ENCODE measurements at regions not wholly inside any gene's neighbourhood (a gene's known extent, or its start where the extent isn't known, plus 50 kb on each side); places are given as distances from the start of the nearest gene placed in this dataset.

GRCh38 chr2:7988440-7988839 is 693.4 kb upstream of the ID2 start:
- Mint-ChIP-seq H3K27me3 (ENCODE audit: insufficient read depth, unreplicated experiment) (peaks cover 13% of the 10 kb centered on the region), H3K36me3 (ENCODE audit: insufficient read depth, unreplicated experiment) (no peaks in the 10 kb centered on the region), H3K27ac (ENCODE audit: unreplicated experiment) (no peak overlapping the region), H3K4me3 (ENCODE audit: unreplicated experiment) (no peak overlapping the region), H3K4me1 (ENCODE audit: low read depth, unreplicated experiment) (no peaks in the 10 kb centered on the region), H3K9me3 (ENCODE audit: unreplicated experiment) (no peaks in the 10 kb centered on the region)
- H3K9me3 ChIP-seq: no peaks in the 10 kb centered on the region
- no TSS peak for BruUV-seq (replicated peaks)
- ChIA-PET CTCF (no interaction called here), POLR2A (no interaction called here)
- no peak overlapping the region for H3K4me3 ChIP-seq (ENCODE audit: low read depth, low read length)
- no peak for DNase-seq
- H3K27me3 ChIP-seq (replicated peaks; ENCODE audit: control insufficient read depth, insufficient read depth, low read length): no peaks in the 10 kb centered on the region
- H3K4me1 ChIP-seq: no peaks in the 10 kb centered on the region
- TF ChIP-seq CTCF (IDR thresholded peaks at IDR 0.05; ENCODE audit: insufficient read depth in 1 of 2, low read depth in 1 of 2, low read length in 1 of 2, severe bottlenecking in 1 of 2, unreplicated experiment in 1 of 2): no peak
- intact Hi-C loops (cut with micrococcal nuclease; ENCODE audit: unreplicated experiment): no loop called here
- H3K36me3 ChIP-seq (ENCODE audit: control insufficient read depth, insufficient read depth, low read length): no peaks in the 10 kb centered on the region

GRCh38 chr2:7989823-7990222 is 692.0 kb upstream of the ID2 start:
- no peak for DNase-seq
- POLR2A ChIA-PET: no interaction called here
- H3K9me3 ChIP-seq: no peaks in the 10 kb centered on the region
- CTCF ChIA-PET: no interaction called here
- H3K4me1 Mint-ChIP-seq (ENCODE audit: low read depth, unreplicated experiment): no peaks in the 10 kb centered on the region
- H3K27me3 ChIP-seq (replicated peaks; ENCODE audit: control insufficient read depth, insufficient read depth, low read length): no peaks in the 10 kb centered on the region
- no peak for TF ChIP-seq CTCF (IDR thresholded peaks at IDR 0.05; ENCODE audit: insufficient read depth in 1 of 2, low read depth in 1 of 2, low read length in 1 of 2, severe bottlenecking in 1 of 2, unreplicated experiment in 1 of 2)
- H3K9me3 Mint-ChIP-seq (ENCODE audit: unreplicated experiment): no peaks in the 10 kb centered on the region
- BruUV-seq (replicated peaks): no TSS peak
- no peaks in the 10 kb centered on the region for H3K36me3 ChIP-seq (ENCODE audit: control insufficient read depth, insufficient read depth, low read length)
- no peak overlapping the region for H3K4me3 Mint-ChIP-seq (ENCODE audit: unreplicated experiment)
- intact Hi-C loops (cut with micrococcal nuclease; ENCODE audit: unreplicated experiment): no loop called here
- H3K27ac Mint-ChIP-seq (ENCODE audit: unreplicated experiment): no peak overlapping the region
- no peak overlapping the region for H3K4me3 ChIP-seq (ENCODE audit: low read depth, low read length)
- H3K4me1 ChIP-seq: no peaks in the 10 kb centered on the region
- H3K36me3 Mint-ChIP-seq (ENCODE audit: insufficient read depth, unreplicated experiment): no peaks in the 10 kb centered on the region
- H3K27me3 Mint-ChIP-seq (ENCODE audit: insufficient read depth, unreplicated experiment): peaks cover 10% of the 10 kb centered on the region

- no peaks in the 10 kb centered on the region for H3K9me3 ChIP-seq
- H3K27ac Mint-ChIP-seq (ENCODE audit: unreplicated experiment): no peak overlapping the region
- no TSS peak for BruUV-seq (replicated peaks)
- DNase-seq: no peak
- POLR2A ChIA-PET: no interaction called here
- H3K4me1 ChIP-seq: no peaks in the 10 kb centered on the region
- CTCF ChIA-PET: no interaction called here
- no peak for TF ChIP-seq CTCF (IDR thresholded peaks at IDR 0.05; ENCODE audit: insufficient read depth in 1 of 2, low read depth in 1 of 2, low read length in 1 of 2, severe bottlenecking in 1 of 2, unreplicated experiment in 1 of 2)
- no peaks in the 10 kb centered on the region for H3K4me1 Mint-ChIP-seq (ENCODE audit: low read depth, unreplicated experiment)
- no peaks in the 10 kb centered on the region for H3K36me3 Mint-ChIP-seq (ENCODE audit: insufficient read depth, unreplicated experiment)
- H3K4me3 ChIP-seq (ENCODE audit: low read depth, low read length): no peak overlapping the region
- no peak overlapping the region for H3K4me3 Mint-ChIP-seq (ENCODE audit: unreplicated experiment)
- H3K9me3 Mint-ChIP-seq (ENCODE audit: unreplicated experiment): no peaks in the 10 kb centered on the region
- peaks cover 13% of the 10 kb centered on the region for H3K27me3 Mint-ChIP-seq (ENCODE audit: insufficient read depth, unreplicated experiment)
- H3K27me3 ChIP-seq (replicated peaks; ENCODE audit: control insufficient read depth, insufficient read depth, low read length): no peaks in the 10 kb centered on the region
- H3K36me3 ChIP-seq (ENCODE audit: control insufficient read depth, insufficient read depth, low read length): no peaks in the 10 kb centered on the region
- intact Hi-C loops (cut with micrococcal nuclease; ENCODE audit: unreplicated experiment): no loop called here
Measured at GRCh38 chr2:7992612-7993602, 688.9 kb upstream of the ID2 start.

Measured in Caco-2 (cell line).